BE2C (cell line): ENCODE measurements at regions not wholly inside any gene's neighbourhood (a gene's known extent, or its start where the extent isn't known, plus 50 kb on each side); places are given as distances from the start of the nearest gene placed in this dataset.

Source experiments
- DNase-seq: peaks from one replicate; pipeline ENCODE4 v3.0.0-alpha.2; 2020
- H3K27me3 ChIP-seq: fragments of 250-450 bp; sonication (Bioruptor Pico); 2 replicates; pipeline ENCODE4 v1.5.1; 2020; ENCODE audit warnings: mild to moderate bottlenecking
- H3K36me3 ChIP-seq: fragments of 250-450 bp; sonication (Bioruptor Pico); 2 replicates; pipeline ENCODE4 v1.5.1; 2020; ENCODE audit warnings: mild to moderate bottlenecking
- H3K4me1 ChIP-seq: fragments of 250-450 bp; sonication (Bioruptor Pico); 2 replicates; pipeline ENCODE4 v1.5.1; 2020
- H3K4me3 ChIP-seq: 2 replicates; pipeline ENCODE4 v1.5.1; 2011; ENCODE audit warnings: low read depth, low read length
- H3K9me3 ChIP-seq: fragments of 250-450 bp; sonication (Bioruptor Pico); 2 replicates; pipeline ENCODE4 v1.5.1; 2020
- CTCF ChIP-seq: IDR thresholded peaks from 2 replicates; pipeline ENCODE4 v1.5.1; 2012; ENCODE audit warnings: mild to moderate bottlenecking, low read depth, low read length

- no peaks in the 10 kb centered on the region for H3K9me3 ChIP-seq
- TF ChIP-seq CTCF: no peak
- no peak for DNase-seq
- H3K27me3 ChIP-seq: no peaks in the 10 kb centered on the region
- no peak overlapping the region for H3K4me3 ChIP-seq
- no peaks in the 10 kb centered on the region for H3K4me1 ChIP-seq
- no peaks in the 10 kb centered on the region for H3K36me3 ChIP-seq
These were observed 351.7 kb downstream of the PBX1 start for GRCh38 chr1:164910671-164911070.

GRCh38 chr1:164907666-164908065 is 348.7 kb downstream of the PBX1 start:
- Histone ChIP-seq H3K36me3 (no peaks in the 10 kb centered on the region), H3K9me3 (no peaks in the 10 kb centered on the region), H3K4me1 (no peaks in the 10 kb centered on the region), H3K27me3 (no peaks in the 10 kb centered on the region), H3K4me3 (no peak overlapping the region)
- no peak for DNase-seq
- no peak for TF ChIP-seq CTCF

- no peaks in the 10 kb centered on the region for H3K27me3 ChIP-seq
- no peaks in the 10 kb centered on the region for H3K9me3 ChIP-seq
- H3K36me3 ChIP-seq: no peaks in the 10 kb centered on the region
- H3K4me1 ChIP-seq: no peaks in the 10 kb centered on the region
- DNase-seq: no peak
- no peak overlapping the region for H3K4me3 ChIP-seq
- no peak for TF ChIP-seq CTCF
These were observed 346.9 kb downstream of the PBX1 start for GRCh38 chr1:164905869-164906268.

- TF ChIP-seq CTCF: no peak
- H3K27me3 ChIP-seq: 0 out of 2 replicates have a peak, but pooled peaks cover 6% of the 10 kb centered on the region
- no peak overlapping the region for H3K4me3 ChIP-seq
- H3K4me1 ChIP-seq: no peaks in the 10 kb centered on the region
- H3K36me3 ChIP-seq: no peaks in the 10 kb centered on the region
- no peaks in the 10 kb centered on the region for H3K9me3 ChIP-seq
- no peak for DNase-seq
These were observed 343.5 kb downstream of the PBX1 start for GRCh38 chr1:164902491-164902890.
